Mesodermal cell (in vitro differentiated cells): ENCODE measurements at regions not wholly inside any gene's neighbourhood (a gene's known extent, or its start where the extent isn't known, plus 50 kb on each side); places are given as distances from the start of the nearest gene placed in this dataset.

Experiments
- H3K27ac ChIP-seq: 2 replicates; pipeline ENCODE4 v1.7.0; 2013; ENCODE audit warnings: mild to moderate bottlenecking, low read depth, low read length, moderate library complexity; ENCODE audit not compliant: severe bottlenecking
- H3K36me3 ChIP-seq: 2 replicates; pipeline ENCODE4 v1.7.1; 2013; ENCODE audit warnings: mild to moderate bottlenecking, low read length, moderate library complexity; ENCODE audit not compliant: control insufficient read depth, insufficient read depth
- H3K4me1 ChIP-seq: one replicate; pipeline ENCODE4 v1.7.1; 2013; ENCODE audit warnings: mild to moderate bottlenecking, low read length; ENCODE audit not compliant: insufficient read depth, control insufficient read depth, poor library complexity, severe bottlenecking
- H3K4me3 ChIP-seq: 2 replicates; pipeline ENCODE4 v1.7.0; 2013; ENCODE audit warnings: low read length, control low read depth, mild to moderate bottlenecking; ENCODE audit not compliant: insufficient read depth, poor library complexity, severe bottlenecking; ENCODE audit errors: extremely low read depth
- H3K9me3 ChIP-seq: 2 replicates; pipeline ENCODE4 v1.7.1; 2013; ENCODE audit warnings: mild to moderate bottlenecking, low read length, moderate library complexity; ENCODE audit not compliant: control insufficient read depth
- WGBS, 2 experiments: methylation state at CpG; one replicate each; pipeline ENCODE4 v1.1.5; 2013; ENCODE audit warnings: missing lambda C conversion rate in 2 of 2; ENCODE audit not compliant: insufficient coverage in 2 of 2; 5-methylcytosine and 5-hydroxymethylcytosine counted together

DNA sequence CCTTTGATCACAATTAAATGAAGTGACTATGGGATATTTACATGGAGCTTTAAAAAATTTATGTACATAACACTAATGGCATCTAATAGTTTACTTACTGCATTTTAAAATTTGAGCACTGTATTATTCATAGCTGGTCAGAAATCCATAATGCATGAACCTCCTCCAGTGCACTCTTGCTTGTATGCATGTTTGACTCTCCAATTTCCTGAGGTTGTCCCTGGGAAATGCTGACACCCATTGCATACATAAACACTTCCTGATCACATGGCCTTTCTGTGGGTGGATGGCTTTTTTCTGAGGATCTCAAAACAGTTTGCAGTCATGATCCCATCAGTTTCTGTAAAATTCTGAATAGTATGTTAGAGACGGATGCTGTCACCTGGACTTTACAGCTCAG lies 577.8 kb downstream of the REEP3 start:
- Histone ChIP-seq H3K9me3 (no peaks in the 10 kb centered on the region), H3K4me3 (no peak overlapping the region), H3K36me3 (no peaks in the 10 kb centered on the region), H3K4me1 (no peaks in the 10 kb centered on the region), H3K27ac (no peak overlapping the region)
- 83 to 100% methylated on average over 1 of the region's 1 CpG for whole genome bisulfite sequencing, 2 experiments

DNA sequence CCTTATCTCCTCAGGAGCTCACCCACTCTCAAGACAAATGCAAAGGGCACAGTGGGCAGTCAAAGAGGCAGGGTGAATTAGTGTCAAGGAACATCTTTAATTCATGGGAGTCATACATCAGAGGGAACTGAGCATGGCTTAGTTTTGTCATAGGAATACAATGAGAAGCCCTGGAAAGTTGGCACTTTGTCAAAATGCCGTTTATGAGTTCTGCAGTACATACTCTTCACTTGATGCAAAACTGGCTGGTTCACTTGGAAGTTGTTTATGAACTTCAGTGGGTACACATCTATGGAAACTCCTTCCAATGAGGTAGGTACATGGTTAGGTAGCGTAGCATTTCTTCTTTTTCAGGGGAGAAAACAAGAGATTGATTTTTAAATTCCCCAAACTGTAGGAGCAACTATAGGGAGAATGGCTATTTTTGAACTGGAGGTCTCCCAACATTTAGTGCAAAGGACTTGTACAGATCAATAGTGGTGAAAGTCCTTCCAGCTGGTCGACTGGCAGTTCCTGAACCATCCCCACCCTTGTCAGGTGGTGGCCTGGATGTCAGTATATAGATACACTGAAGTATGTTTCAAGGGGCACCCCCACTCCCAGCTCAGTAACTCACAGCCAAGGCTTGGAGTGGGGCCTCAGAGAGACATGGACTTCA lies 580.5 kb downstream of the REEP3 start:
- Histone ChIP-seq H3K4me1 (no peaks in the 10 kb centered on the region), H3K4me3 (no peak overlapping the region), H3K36me3 (no peaks in the 10 kb centered on the region), H3K9me3 (no peaks in the 10 kb centered on the region), H3K27ac (no peak overlapping the region)
- 79 to 80% methylated on average over 2 to 3 of the region's 3 CpGs for WGBS, 2 experiments

DNA sequence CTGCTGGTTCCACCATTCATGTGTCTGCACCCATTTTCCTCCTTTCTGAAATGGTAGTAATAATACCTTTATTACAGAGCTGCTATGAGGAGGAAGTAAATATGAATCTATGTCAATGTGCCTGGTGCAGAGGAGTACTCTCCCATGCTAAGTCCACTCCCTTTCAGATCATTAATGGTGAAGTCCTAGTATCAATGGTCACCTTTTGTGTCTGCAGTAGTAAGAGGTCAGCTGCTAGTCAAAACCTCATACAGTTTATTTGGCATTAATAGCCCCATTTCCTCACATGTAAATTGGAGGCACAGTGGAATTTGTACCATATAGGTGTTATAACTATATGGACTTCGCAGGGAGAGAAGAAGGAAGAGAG lies 581.0 kb downstream of the REEP3 start:
- H3K9me3 ChIP-seq: no peaks in the 10 kb centered on the region
- 100% methylated on average over 1 of the region's 1 CpG; no CpG with 5 or more reads in 1 of the 2 experiments for WGBS, 2 experiments
- H3K4me3 ChIP-seq: no peak overlapping the region
- H3K36me3 ChIP-seq: no peaks in the 10 kb centered on the region
- no peak overlapping the region for H3K27ac ChIP-seq
- H3K4me1 ChIP-seq: no peaks in the 10 kb centered on the region

DNA sequence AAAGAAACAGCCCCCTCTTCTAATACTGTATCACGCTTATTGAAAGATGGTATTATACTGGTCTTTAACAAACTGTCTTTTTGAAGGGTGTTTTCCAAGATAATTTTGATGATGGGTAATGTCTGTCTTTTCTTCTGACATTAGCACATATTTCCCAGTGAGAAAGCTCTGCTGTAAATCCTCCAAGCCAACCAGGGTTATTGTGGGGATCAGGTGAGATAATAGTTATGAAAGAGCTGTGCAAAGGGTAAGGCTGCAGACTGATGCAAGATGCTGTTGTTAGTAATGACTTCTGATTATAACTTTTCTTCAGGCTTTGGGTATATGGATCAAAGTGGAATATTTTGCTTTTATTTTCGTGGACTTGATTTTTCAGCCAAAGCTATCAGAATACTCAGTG lies 581.7 kb downstream of the REEP3 start:
- Histone ChIP-seq H3K36me3 (no peaks in the 10 kb centered on the region), H3K9me3 (no peaks in the 10 kb centered on the region), H3K27ac (no peak overlapping the region), H3K4me3 (no peak overlapping the region), H3K4me1 (no peaks in the 10 kb centered on the region)
- WGBS, 2 experiments: 67 to 71% methylated on average over 1 of the region's 2 CpGs

DNA sequence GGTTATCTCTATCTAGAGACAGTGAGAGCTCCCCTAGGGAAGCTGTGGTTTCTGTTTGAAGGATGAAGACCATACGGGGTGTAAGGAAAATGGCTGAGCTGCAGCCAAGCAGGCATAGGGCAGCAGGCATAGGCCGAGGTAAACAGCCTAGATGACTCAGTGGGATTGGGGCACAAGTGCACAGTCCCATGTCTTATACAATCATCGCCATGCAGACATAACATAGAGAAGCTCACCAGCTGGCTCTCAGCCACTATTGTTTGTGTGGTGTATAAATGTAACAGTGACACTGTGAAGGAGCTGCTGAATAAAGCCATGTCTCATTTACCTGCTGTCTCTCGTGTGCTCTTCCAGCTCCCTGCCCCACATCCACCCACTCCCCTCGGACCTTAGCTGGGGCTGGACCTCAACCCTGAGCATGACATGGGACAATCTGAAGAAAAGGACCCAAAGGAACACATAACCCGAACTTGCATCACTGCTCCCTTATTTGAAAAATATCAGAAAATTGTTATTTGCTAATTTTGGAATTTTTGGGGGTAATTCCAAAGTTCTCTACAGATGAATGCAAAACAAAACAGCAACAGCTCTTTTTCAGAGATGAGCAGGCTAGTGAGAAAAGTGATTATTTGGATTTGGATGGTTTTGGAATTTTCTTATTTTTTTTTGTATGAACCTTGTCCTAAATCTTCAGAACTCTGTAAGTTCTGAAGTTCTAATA lies 582.7 kb downstream of the REEP3 start:
- WGBS, 2 experiments: 85 to 92% methylated on average over 2 to 5 of the region's 6 CpGs
- no peaks in the 10 kb centered on the region for H3K4me1 ChIP-seq
- H3K27ac ChIP-seq: no peak overlapping the region

DNA sequence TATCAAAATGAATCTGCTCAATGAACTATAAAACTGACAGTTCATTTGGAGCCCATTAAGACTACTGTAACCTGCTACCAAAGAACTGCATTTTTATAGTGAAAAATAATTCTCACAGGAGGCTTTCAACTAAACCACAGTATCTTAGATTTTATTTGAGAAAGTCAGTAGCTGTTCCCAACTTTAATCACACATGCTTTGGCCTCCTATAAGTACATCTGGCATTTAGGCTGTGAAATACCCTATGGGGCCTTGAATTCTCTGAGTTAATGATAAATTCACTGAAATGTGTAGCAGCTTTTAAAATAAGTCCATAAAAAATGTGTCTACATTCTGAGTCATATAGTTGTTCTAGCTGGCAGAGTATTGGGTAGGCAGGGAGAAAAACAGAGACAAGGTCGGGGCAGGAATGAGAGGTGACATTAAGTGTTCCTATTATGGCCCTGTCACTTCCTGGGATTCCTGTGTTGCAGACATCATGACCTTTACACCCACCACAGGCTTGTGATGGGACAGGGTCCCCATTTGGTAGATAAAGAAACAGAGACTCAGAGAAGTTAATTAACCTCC lies 588.8 kb downstream of the REEP3 start:
- peaks cover 10% of the 10 kb centered on the region for H3K9me3 ChIP-seq
- no peak overlapping the region for H3K4me3 ChIP-seq
- H3K4me1 ChIP-seq: peaks cover 11% of the 10 kb centered on the region
- H3K36me3 ChIP-seq: no peaks in the 10 kb centered on the region
- no peak overlapping the region for H3K27ac ChIP-seq
- 80 to 100% methylated on average over 1 of the region's 1 CpG for WGBS, 2 experiments

More for the DNA sequence above, 582.7 kb downstream of the REEP3 start:
- no peak overlapping the region for H3K4me3 ChIP-seq
- no peaks in the 10 kb centered on the region for H3K36me3 ChIP-seq
- H3K9me3 ChIP-seq: peaks cover 7% of the 10 kb centered on the region

DNA sequence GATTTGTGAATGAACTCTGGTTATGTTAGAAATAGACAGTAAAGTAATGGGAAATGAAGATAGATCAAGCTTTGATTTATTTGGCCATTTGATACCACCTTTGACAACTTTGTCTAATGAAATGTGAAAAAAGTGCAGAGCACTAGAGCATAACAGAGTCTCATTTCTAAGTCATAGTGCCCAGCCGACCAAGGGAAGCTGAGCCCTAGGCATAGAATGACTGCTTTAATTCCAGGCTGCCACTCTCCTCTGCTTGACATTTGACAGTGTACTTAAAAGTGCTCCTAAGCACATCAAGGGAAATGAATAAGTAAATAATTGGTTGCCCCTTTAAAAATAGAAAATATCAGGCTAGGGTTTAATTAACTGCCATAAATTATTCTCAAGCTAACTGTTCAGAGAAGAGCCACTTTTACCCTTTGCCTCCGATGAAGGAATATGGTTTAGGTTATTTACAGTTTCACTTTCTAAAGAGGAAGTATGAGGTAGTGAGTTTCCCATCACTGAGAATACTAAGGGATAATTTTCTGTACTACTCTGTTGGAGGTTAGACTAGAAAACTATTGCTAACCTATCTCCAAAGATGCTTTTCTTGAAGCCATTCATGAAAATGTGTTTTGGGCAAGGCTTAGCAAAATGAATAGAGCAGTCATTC lies 591.6 kb downstream of the REEP3 start:
- H3K9me3 ChIP-seq: peaks cover 10% of the 10 kb centered on the region
- H3K4me3 ChIP-seq: no peak overlapping the region
- H3K27ac ChIP-seq: no peak overlapping the region
- peaks cover 21% of the 10 kb centered on the region for H3K4me1 ChIP-seq
- 70% methylated on average over 2 of the region's 2 CpGs; no CpG with 5 or more reads in 1 of the 2 experiments for WGBS, 2 experiments
- no peaks in the 10 kb centered on the region for H3K36me3 ChIP-seq

DNA sequence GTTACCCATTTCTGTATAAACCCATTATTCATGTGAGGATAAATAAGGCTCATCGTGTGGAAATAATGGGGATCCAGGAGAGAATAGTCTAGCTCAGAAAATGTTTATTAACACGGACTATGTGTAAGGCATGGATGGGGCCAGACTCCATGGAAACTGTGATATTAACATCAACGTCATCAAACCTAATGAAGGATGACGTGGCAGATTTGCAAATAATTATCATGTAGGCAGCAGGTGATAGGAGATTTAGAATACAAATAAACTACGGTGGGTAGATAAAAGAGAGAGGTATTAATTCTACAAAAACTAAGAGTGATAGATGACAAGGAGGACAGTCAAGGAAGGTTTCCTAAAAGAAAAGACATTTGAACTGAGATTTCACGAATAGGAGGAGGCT lies 592.2 kb downstream of the REEP3 start:
- Histone ChIP-seq H3K4me1 (peaks cover 21% of the 10 kb centered on the region), H3K4me3 (no peak overlapping the region), H3K27ac (no peak overlapping the region), H3K9me3 (peaks cover 6% of the 10 kb centered on the region), H3K36me3 (no peaks in the 10 kb centered on the region)
- WGBS, 2 experiments: 89 to 96% methylated on average over 5 of the region's 6 CpGs

DNA sequence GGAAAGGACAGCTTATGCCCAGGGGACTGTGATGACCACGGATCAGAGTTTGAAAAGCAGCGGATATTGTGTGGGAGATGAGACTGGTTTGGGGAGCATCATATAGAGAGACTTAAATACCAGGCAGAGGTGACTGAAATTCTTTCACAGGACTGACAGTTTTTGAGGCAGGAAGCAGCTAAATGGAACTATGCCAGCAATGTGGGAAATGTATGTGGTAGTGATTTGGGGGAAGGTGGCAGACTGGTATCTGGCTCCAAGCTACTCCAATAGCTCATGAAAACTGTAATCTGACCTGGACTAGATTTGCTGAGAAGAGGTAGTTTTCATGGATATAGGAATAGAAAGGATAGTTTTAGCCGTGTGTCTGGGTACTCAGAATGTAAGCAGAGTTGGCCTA lies 592.6 kb downstream of the REEP3 start:
- Histone ChIP-seq H3K9me3 (peaks cover 3% of the 10 kb centered on the region), H3K36me3 (no peaks in the 10 kb centered on the region), H3K27ac (peak overlapping the region; percentile 55), H3K4me1 (peaks cover 21% of the 10 kb centered on the region), H3K4me3 (no peak overlapping the region)
- WGBS, 2 experiments: 76 to 78% methylated on average over 3 of the region's 3 CpGs

DNA sequence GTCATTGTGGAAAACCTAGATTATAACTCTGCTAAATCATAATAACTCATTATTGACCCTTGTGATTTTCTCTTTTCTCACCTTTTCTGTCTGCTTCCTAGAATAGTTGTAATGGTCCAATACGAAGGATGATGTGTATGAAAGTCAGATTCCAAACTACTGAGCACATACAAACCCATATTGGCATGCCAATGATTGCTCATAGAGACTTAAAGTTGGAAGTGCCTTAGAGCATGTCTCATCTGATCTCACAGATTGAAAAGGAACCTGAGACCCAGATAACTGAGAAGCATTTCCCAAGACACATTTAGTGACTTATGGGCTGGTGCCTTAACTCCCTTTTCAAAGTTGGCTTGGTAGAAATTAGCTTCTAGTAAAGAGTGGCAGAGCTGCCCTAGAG lies 594.3 kb downstream of the REEP3 start:
- no peak overlapping the region for H3K4me3 ChIP-seq
- H3K36me3 ChIP-seq: no peaks in the 10 kb centered on the region
- WGBS, 2 experiments: no CpG with 5 or more reads among the region's 1 CpG

More for the DNA sequence above, 594.3 kb downstream of the REEP3 start:
- Histone ChIP-seq H3K4me1 (peaks cover 21% of the 10 kb centered on the region), H3K9me3 (no peaks in the 10 kb centered on the region), H3K27ac (peak overlapping the region; percentile 30)
